ENCODE measurements at regions not wholly inside any gene's neighbourhood (a gene's known extent, or its start where the extent isn't known, plus 50 kb on each side); places are given as distances from the start of the nearest gene placed in this dataset.

- TF ChIP-seq, protein P1, sequence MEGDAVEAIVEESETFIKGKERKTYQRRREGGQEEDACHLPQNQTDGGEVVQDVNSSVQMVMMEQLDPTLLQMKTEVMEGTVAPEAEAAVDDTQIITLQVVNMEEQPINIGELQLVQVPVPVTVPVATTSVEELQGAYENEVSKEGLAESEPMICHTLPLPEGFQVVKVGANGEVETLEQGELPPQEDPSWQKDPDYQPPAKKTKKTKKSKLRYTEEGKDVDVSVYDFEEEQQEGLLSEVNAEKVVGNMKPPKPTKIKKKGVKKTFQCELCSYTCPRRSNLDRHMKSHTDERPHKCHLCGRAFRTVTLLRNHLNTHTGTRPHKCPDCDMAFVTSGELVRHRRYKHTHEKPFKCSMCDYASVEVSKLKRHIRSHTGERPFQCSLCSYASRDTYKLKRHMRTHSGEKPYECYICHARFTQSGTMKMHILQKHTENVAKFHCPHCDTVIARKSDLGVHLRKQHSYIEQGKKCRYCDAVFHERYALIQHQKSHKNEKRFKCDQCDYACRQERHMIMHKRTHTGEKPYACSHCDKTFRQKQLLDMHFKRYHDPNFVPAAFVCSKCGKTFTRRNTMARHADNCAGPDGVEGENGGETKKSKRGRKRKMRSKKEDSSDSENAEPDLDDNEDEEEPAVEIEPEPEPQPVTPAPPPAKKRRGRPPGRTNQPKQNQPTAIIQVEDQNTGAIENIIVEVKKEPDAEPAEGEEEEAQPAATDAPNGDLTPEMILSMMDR (IDR thresholded peaks at IDR 0.05; ENCODE audit: low read depth, low read length): no peak
- H3K4me3 ChIP-seq (replicated peaks in 1 of 2; ENCODE audit: low read depth in 2 of 2, low read length in 2 of 2): no peak overlapping the region
- no peak for DNase-seq (ENCODE audit: low read depth in 2 of 2)
These were observed 102.8 kb downstream of the GLUD2 start for GRCh38 chrX:121150217-121150616.

DNA sequence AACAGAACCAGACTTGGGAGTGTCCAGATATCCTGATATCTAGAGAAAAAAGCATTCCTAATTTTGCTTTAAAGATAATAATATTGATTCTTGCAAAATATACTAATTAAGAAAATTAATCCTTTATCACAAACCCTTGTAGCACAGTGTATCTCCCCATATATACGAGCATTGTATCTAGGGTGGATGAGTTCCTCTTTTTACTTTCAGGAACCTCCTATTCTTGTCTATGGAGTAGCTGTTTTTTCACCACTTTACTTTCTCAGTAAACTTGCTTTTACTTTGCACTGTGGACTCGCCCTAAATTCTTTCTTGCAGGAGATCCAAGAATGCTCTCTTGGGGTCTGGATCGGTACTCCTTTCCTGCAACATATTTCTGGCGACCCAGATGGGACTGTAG, 103.9 kb downstream of the GLUD2 start:
- DNase-seq (ENCODE audit: low read depth in 2 of 2): no peak
- H3K4me3 ChIP-seq (replicated peaks in 1 of 2; ENCODE audit: low read depth in 2 of 2, low read length in 2 of 2): no peak overlapping the region
- TF ChIP-seq, protein P1 (IDR thresholded peaks at IDR 0.05; ENCODE audit: low read depth, low read length): no peak

DNA sequence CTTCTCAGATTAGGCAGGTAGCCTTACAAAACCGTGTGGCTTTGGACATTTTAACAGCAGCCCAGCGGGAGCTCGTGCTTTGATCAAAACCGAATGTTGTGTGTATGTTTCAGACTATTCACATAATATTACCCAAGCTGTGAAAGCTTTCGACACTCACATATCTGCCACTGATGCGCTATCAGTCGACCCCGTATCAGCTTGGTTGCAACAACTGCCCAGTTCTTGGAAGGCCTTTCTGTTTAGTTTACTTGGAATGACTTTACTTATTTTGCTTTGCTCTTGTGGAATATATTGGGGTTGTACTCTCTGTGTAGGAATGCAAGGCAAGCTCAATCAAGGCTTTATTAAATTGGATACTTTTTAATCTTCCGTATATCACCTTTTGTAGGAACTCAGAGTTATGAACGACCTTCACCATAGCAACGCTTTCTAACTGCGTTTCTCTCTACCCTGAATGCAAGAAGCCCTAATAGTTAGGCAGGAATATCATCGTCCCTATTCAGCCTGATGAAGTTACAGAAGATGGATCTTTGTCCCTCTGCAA, 107.5 kb downstream of the GLUD2 start:
- H3K4me3 ChIP-seq (replicated peaks in 1 of 2; ENCODE audit: low read depth in 2 of 2, low read length in 2 of 2): no peak overlapping the region
- TF ChIP-seq, protein P1 (IDR thresholded peaks at IDR 0.05; ENCODE audit: low read depth, low read length): no peak
- no peak for DNase-seq (ENCODE audit: low read depth in 2 of 2)

DNA sequence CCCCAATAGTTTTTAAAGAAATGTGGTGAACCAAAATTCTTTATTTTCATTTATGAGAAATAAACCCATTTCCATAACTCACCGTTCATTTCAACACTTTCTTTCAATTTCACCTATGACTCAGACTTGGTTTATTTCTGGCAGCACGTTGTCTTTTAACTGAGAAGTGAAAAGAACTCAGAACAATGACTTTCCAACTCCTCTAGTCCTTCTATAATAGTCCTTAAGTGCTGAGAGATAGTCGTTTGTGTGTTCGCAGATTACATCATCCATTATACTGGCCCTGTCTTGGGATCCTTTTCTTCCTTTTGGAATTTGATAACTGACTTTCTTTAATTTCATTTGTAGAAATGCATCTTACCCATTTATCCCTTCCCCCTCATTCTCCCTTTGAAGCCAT, 113.6 kb downstream of the GLUD2 start:
- no peak overlapping the region for H3K4me3 ChIP-seq (replicated peaks in 1 of 2; ENCODE audit: low read depth in 2 of 2, low read length in 2 of 2)
- peak; percentile 15 to 59 for DNase-seq (ENCODE audit: low read depth in 2 of 2)
- TF ChIP-seq, protein P1 (IDR thresholded peaks at IDR 0.05; ENCODE audit: low read depth, low read length): no peak

- TF ChIP-seq, protein P1 (IDR thresholded peaks at IDR 0.05; ENCODE audit: low read depth, low read length): no peak
- no peak for DNase-seq (ENCODE audit: low read depth in 2 of 2)
- no peak overlapping the region for H3K4me3 ChIP-seq (replicated peaks in 1 of 2; ENCODE audit: low read depth in 2 of 2, low read length in 2 of 2)
These were observed 114.1 kb downstream of the GLUD2 start for GRCh38 chrX:121161501-121161933.

DNA sequence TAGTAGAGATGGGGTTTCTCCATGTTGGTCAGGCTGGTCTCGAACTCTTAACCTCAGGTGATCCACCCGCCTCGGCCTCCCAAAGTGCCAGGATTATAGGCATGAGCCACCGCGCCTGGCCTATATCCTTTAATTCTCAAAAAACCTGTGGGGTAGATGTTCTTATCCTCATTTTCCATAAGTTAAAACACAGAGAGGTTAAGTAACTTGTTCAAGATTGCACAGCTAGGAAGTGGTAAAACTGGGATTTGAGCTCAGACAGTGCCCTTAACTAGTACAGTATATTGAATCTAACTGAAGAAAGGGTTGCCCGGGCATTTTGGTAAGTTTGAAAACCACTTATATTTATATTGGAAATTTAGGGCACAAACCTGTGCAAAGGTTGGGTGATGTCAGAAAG, 116.0 kb downstream of the GLUD2 start:
- TF ChIP-seq, protein P1 (IDR thresholded peaks at IDR 0.05; ENCODE audit: low read depth, low read length): no peak
- DNase-seq (ENCODE audit: low read depth in 2 of 2): no peak
- H3K4me3 ChIP-seq (replicated peaks in 1 of 2; ENCODE audit: low read depth in 2 of 2, low read length in 2 of 2): no peak overlapping the region

DNA sequence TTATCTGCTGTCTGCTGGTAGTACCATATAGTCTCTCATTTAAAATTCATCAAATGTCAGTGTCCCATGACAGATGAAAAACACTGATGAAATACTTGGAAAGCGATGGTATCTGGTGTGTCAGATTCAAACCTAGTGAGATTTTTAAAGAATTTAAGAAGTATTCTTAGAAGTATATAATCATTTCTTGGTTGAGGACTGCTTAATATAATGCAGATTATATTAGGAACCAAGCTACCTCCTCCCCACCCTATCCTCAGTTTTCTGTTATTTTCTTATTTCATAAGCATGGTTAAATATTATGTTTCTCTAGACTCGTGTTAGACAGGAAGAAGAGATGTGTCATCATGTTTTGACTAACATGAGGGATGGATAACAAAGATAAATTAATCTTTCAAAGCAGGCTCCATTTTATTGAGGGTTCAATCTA, 118.5 kb downstream of the GLUD2 start:
- TF ChIP-seq, protein P1 (IDR thresholded peaks at IDR 0.05; ENCODE audit: low read depth, low read length): no peak
- no peak overlapping the region for H3K4me3 ChIP-seq (replicated peaks in 1 of 2; ENCODE audit: low read depth in 2 of 2, low read length in 2 of 2)
- DNase-seq (ENCODE audit: low read depth in 2 of 2): peak in 1 of 2 donors; percentile 5
